Neural progenitor cell (in vitro differentiated cells): ENCODE measurements at regions not wholly inside any gene's neighbourhood (a gene's known extent, or its start where the extent isn't known, plus 50 kb on each side); places are given as distances from the start of the nearest gene placed in this dataset.

Source experiments
- CTCF ChIP-seq: fragments of 200-600 bp; sonication (generic); IDR thresholded peaks from 2 replicates; pipeline ENCODE4 v1.5.1; 2017; ENCODE audit warnings: antibody characterized with exemption, mild to moderate bottlenecking
- EZH2phosphoT487 ChIP-seq: fragments of 200-600 bp; sonication (generic); IDR thresholded peaks from 2 replicates; pipeline ENCODE4 v1.6.1; 2017; ENCODE audit warnings: antibody characterized with exemption

DNA sequence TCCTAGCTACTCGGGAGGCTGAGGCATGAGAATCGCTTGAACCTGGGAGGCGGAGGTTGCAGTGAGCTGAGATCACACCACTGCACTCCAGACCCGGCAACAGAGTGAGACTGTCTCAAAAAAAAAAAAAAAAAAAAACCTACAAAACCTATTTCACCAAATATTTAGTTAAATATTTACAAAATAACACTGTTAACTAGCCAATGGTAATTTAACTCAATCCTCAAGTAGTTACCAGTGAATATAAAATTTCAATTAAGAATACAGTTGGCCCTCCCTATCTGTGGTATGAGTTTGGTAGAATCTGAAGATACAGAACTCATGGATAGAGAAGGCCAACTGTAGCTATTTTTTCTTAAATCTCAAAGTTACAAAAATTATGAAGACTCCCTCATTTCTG, 247.4 kb downstream of the SOX9 start:
- TF ChIP-seq CTCF (no peak), EZH2phosphoT487 (no peak)
